Effector memory CD4-positive, alpha-beta T cell (primary cell): ENCODE measurements at regions not wholly inside any gene's neighbourhood (a gene's known extent, or its start where the extent isn't known, plus 50 kb on each side); places are given as distances from the start of the nearest gene placed in this dataset.

Source experiments
- DNase-seq, 3 donors: peaks; one replicate each; pipeline ENCODE4 v3.0.0-alpha.2; 2020
- H3K27ac ChIP-seq: 2 replicates; pipeline ENCODE4 v1.7.0; 2013; ENCODE audit warnings: mild to moderate bottlenecking, low read length, moderate library complexity; ENCODE audit not compliant: insufficient read depth, poor library complexity, severe bottlenecking
- H3K27me3 ChIP-seq: replicated peaks from 2 replicates; pipeline ENCODE4 v1.7.0; 2013; ENCODE audit warnings: mild to moderate bottlenecking, low read length; ENCODE audit not compliant: insufficient read depth, control insufficient read depth, poor library complexity, severe bottlenecking
- H3K36me3 ChIP-seq: 2 replicates; pipeline ENCODE4 v1.7.0; 2013; ENCODE audit warnings: mild to moderate bottlenecking, low read length, moderate library complexity; ENCODE audit not compliant: control insufficient read depth, insufficient read depth
- H3K4me1 ChIP-seq: 2 replicates; pipeline ENCODE4 v1.7.0; 2013; ENCODE audit warnings: low read length, mild to moderate bottlenecking; ENCODE audit not compliant: control insufficient read depth, insufficient read depth, poor library complexity, severe bottlenecking
- H3K4me3 ChIP-seq: 2 replicates; pipeline ENCODE4 v1.7.0; 2013; ENCODE audit warnings: low read length, low read depth, mild to moderate bottlenecking; ENCODE audit not compliant: insufficient read depth, poor library complexity, severe bottlenecking
- H3K9me3 ChIP-seq: 2 replicates; pipeline ENCODE4 v1.7.0; 2013; ENCODE audit warnings: mild to moderate bottlenecking, low read length, moderate library complexity; ENCODE audit not compliant: control insufficient read depth

GRCh38 chr13:22599156-22599555, 581.6 kb upstream of the SGCG start:
- Histone ChIP-seq H3K9me3 (no peaks in the 10 kb centered on the region), H3K27me3 (no peaks in the 10 kb centered on the region), H3K36me3 (no peaks in the 10 kb centered on the region), H3K27ac (no peak overlapping the region), H3K4me1 (no peaks in the 10 kb centered on the region), H3K4me3 (no peak overlapping the region)
- no peak for DNase-seq

- Histone ChIP-seq H3K27ac (no peak overlapping the region), H3K36me3 (no peaks in the 10 kb centered on the region), H3K9me3 (no peaks in the 10 kb centered on the region), H3K4me3 (no peak overlapping the region), H3K27me3 (no peaks in the 10 kb centered on the region), H3K4me1 (no peaks in the 10 kb centered on the region)
- DNase-seq: no peak
Observed at GRCh38 chr13:22618002-22618401, 562.8 kb upstream of the SGCG start.

- Histone ChIP-seq H3K9me3 (no peaks in the 10 kb centered on the region), H3K4me3 (no peak overlapping the region), H3K4me1 (no peaks in the 10 kb centered on the region), H3K27ac (no peak overlapping the region), H3K36me3 (no peaks in the 10 kb centered on the region), H3K27me3 (no peaks in the 10 kb centered on the region)
- no peak for DNase-seq
Observed at GRCh38 chr13:22625691-22626090, 555.1 kb upstream of the SGCG start.

GRCh38 chr13:22629374-22629773, 551.4 kb upstream of the SGCG start:
- Histone ChIP-seq H3K27me3 (no peaks in the 10 kb centered on the region), H3K9me3 (no peaks in the 10 kb centered on the region), H3K4me3 (no peak overlapping the region), H3K27ac (no peak overlapping the region), H3K4me1 (no peaks in the 10 kb centered on the region), H3K36me3 (no peaks in the 10 kb centered on the region)
- DNase-seq: no peak

- no peaks in the 10 kb centered on the region for H3K9me3 ChIP-seq
- H3K27ac ChIP-seq: no peak overlapping the region
- H3K4me1 ChIP-seq: no peaks in the 10 kb centered on the region
- no peak for DNase-seq
- H3K27me3 ChIP-seq: no peaks in the 10 kb centered on the region
- H3K4me3 ChIP-seq: no peak overlapping the region
- H3K36me3 ChIP-seq: no peaks in the 10 kb centered on the region
Observed at GRCh38 chr13:22642088-22642487, 538.7 kb upstream of the SGCG start.

GRCh38 chr13:22644941-22645340, 535.8 kb upstream of the SGCG start:
- H3K36me3 ChIP-seq: no peaks in the 10 kb centered on the region
- H3K27ac ChIP-seq: no peak overlapping the region
- no peaks in the 10 kb centered on the region for H3K4me1 ChIP-seq
- no peak overlapping the region for H3K4me3 ChIP-seq
- H3K9me3 ChIP-seq: no peaks in the 10 kb centered on the region
- DNase-seq: no peak
- H3K27me3 ChIP-seq: no peaks in the 10 kb centered on the region

- Histone ChIP-seq H3K27me3 (no peaks in the 10 kb centered on the region), H3K27ac (no peak overlapping the region)
Observed at GRCh38 chr13:22647156-22647850, 533.5 kb upstream of the SGCG start.

GRCh38 chr13:22648320-22648801, 532.4 kb upstream of the SGCG start:
- H3K9me3 ChIP-seq: no peaks in the 10 kb centered on the region
- H3K36me3 ChIP-seq: no peaks in the 10 kb centered on the region
- no peak for DNase-seq
- H3K4me3 ChIP-seq: no peak overlapping the region
- H3K27me3 ChIP-seq: no peaks in the 10 kb centered on the region
- no peak overlapping the region for H3K27ac ChIP-seq
- no peaks in the 10 kb centered on the region for H3K4me1 ChIP-seq

More at GRCh38 chr13:22647156-22647850, 533.5 kb upstream of the SGCG start:
- Histone ChIP-seq H3K36me3 (no peaks in the 10 kb centered on the region), H3K4me1 (no peaks in the 10 kb centered on the region), H3K9me3 (no peaks in the 10 kb centered on the region), H3K4me3 (no peak overlapping the region)
- DNase-seq: no peak

GRCh38 chr13:22652796-22653195, 528.0 kb upstream of the SGCG start:
- H3K9me3 ChIP-seq: no peaks in the 10 kb centered on the region
- no peak for DNase-seq
- no peak overlapping the region for H3K27ac ChIP-seq

GRCh38 chr13:22653866-22654265, 526.9 kb upstream of the SGCG start:
- H3K9me3 ChIP-seq: no peaks in the 10 kb centered on the region
- H3K27ac ChIP-seq: no peak overlapping the region
- no peaks in the 10 kb centered on the region for H3K27me3 ChIP-seq
- H3K36me3 ChIP-seq: no peaks in the 10 kb centered on the region
- H3K4me1 ChIP-seq: no peaks in the 10 kb centered on the region
- H3K4me3 ChIP-seq: no peak overlapping the region
- DNase-seq: no peak

More at GRCh38 chr13:22652796-22653195, 528.0 kb upstream of the SGCG start:
- H3K4me3 ChIP-seq: no peak overlapping the region
- H3K36me3 ChIP-seq: no peaks in the 10 kb centered on the region
- no peaks in the 10 kb centered on the region for H3K27me3 ChIP-seq
- no peaks in the 10 kb centered on the region for H3K4me1 ChIP-seq
